GM10266 (cell line): ENCODE measurements at regions not wholly inside any gene's neighbourhood (a gene's known extent, or its start where the extent isn't known, plus 50 kb on each side); places are given as distances from the start of the nearest gene placed in this dataset.

Experiments
- DNase-seq: peaks from one replicate; pipeline ENCODE4 v3.0.0; 2012; ENCODE audit errors: extremely low spot score
- CTCF ChIP-seq: IDR thresholded peaks from 2 replicates; pipeline ENCODE4 v1.5.1; 2012; ENCODE audit warnings: mild to moderate bottlenecking, low read depth; ENCODE audit not compliant: control insufficient read depth, insufficient read depth; ENCODE audit errors: missing control alignments

GRCh38 chr3:69511361-69511760, 125.5 kb upstream of the FRMD4B start:
- TF ChIP-seq CTCF, result no peak
- DNase-seq, result no peak

DNA sequence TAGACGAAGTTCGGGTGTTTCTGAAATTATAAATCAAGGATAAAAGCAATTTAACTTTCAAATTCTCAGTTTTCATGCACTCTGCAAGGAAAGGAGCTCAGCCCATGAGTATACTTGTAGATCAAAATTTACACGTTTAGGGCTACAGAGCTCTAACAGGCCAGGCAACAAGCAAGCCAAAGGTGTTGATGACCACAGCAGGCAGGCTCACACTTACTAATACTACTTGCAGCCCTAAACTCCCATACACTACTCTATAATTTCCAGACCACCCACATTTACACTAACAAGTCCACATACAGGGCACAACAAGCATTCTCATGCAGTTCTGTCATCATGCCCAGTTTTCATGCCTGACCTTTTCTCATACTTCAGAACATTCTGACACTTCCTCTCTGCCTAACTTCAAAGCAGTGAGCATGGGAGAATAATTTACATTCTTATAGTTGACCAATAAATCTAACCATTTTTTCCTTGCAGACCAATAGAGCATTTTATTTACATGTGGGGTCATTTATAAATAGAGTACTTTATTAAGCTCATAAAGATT, 124.7 kb upstream of the FRMD4B start:
- no peak for TF ChIP-seq CTCF
- DNase-seq, result no peak

DNA sequence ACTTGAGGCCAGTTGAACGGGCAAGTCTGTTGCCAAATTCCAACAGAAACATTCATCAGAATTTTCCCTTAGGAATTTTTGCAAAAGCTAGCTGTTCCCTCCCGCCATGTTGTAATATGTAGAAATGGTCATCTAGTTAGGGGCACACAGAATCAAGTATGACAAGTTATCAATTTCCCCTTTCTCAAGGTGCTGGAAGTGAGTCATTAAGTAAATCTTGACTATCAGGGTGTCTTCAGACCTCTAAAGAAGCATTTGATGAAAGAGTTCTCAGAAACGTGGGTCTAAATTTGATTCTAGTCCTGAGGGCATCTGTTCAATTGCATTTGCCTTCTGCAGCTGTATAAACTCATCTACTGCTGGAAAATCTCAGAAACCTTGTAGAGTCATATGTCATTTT, 123.4 kb upstream of the FRMD4B start:
- TF ChIP-seq CTCF, result no peak
- no peak for DNase-seq

GRCh38 chr3:69505770-69506407, 120.0 kb upstream of the FRMD4B start:
- no peak for TF ChIP-seq CTCF
- DNase-seq, result no peak

GRCh38 chr3:69504232-69504631, 118.3 kb upstream of the FRMD4B start:
- TF ChIP-seq CTCF, result no peak
- no peak for DNase-seq

GRCh38 chr3:69500604-69501003, 114.7 kb upstream of the FRMD4B start:
- TF ChIP-seq CTCF, result no peak
- DNase-seq, result no peak

- DNase-seq, result no peak
- no peak for TF ChIP-seq CTCF
Measured at GRCh38 chr3:69499899-69500421, 114.1 kb upstream of the FRMD4B start.
